ENCODE measurements at regions not wholly inside any gene's neighbourhood (a gene's known extent, or its start where the extent isn't known, plus 50 kb on each side); places are given as distances from the start of the nearest gene placed in this dataset.
A peak's percentile ranks its signal among the peaks of the same experiment; 100 is the strongest.
"Not testable (repeated sequence)": the region's sequence is repeated elsewhere in the genome, so short reads cannot be mapped to it uniquely, and the experiment has no call there.

DNA sequence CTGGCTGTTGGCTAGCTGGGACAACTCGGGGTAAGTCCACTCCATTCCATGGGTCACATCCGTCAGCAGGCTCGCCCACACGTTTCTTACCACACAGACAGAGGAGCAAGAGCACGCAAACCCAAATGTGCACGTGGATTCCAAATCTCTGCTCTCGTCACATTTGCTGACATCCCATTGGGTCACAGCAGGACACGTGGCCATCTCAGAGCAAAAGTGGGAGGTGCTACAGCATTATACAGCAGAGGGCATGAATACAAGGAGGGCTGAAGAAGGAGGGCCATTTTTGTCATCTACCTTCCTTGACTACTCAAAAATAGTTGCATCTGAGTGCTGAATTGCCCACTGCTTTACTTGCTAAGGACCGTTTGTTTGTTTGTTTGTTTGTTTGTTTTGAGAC is 84.7 kb downstream of the RBBP6 start:
- DNase-seq = no peak

DNA sequence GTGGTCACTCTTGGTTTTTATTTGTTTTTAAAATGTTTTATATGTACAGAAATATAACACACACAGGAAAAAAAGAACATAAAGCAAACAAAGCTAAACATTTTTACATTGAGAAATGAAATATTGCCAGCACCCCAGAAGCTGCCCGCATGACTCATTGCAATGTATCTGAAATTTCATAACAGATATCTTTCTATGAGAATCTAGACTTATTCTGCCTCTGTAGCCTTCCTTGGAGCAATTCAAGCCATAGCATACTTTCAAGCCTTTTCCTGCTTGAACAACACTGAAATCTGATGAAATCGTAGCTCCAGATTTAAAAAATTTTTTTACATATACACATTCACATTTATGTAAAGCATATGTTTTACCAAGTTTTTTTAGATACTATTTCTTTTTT is 86.9 kb downstream of the RBBP6 start:
- DNase-seq = no peak

DNA sequence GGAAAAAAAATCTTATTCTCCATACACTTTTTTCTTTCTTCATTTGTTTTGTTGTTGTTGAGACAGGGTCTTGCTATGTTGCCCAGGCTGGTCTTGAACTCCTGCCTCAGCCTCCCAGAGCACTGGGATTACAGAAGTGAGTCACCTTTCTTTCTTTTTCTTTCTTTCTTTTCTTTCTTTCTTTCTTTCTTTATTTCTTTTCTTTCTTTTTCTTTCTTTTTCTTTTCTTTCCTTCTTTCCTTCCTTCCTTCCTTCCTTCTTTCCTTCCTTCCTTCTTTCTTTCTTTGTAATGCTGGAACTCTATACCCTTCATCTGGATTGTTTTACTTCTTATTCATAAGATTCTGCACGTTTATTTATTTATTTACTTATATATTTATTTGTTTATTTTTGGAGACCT is 94.5 kb upstream of the TNRC6A start:
- no peak for DNase-seq

DNA sequence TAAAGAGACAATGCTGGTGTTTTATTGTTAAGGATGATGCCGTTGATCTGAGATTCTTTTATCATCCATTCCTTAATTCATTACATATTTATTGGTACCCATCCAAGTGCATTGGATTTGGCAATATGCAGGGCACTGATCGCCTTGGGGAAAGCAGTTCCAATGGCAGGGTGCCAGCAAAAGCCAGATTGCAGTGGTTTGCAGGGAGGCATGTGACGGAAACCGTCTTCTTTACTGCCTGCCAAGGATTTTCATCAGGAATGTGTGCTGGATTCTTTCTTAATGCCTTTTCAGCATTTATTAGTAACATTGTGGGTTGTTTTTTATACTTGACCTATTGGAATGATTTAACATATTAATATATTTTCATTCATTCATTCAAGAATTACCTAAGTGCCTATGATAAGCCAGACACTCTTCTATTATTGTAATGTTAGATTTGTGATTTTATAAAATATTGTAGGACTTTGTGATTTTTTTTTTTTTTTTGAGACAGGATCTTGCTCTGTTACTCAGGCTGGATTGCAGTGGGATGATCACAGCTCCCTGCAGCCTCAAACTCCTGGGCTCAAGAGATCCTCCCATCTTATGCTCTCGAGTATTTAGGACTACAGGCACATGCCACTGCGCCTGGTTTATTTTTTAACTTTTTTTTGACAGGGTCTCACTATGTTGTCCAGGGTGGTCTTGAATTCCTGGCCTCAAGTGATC is 93.4 kb upstream of the TNRC6A start:
- DNase-seq = no peak

DNA sequence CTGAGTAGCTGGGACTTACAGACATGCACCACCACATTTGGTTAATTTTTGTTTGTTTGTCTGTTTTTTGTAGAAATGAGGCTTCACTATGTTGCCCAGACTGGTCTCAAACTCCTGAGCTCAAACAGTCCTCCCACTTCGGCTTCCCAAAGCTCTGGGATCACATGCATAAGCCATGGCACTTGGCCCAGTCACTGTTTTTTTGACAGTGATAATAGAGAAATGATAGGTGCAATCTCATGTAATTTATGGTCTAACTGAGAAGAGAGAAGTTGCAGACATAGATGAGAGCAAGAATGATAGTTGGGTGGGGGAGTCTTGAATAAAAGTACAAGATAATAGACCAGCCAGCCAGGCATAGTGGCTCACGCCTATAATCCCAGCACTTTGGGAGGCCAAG is 89.7 kb upstream of the TNRC6A start:
- DNase-seq = no peak

DNA sequence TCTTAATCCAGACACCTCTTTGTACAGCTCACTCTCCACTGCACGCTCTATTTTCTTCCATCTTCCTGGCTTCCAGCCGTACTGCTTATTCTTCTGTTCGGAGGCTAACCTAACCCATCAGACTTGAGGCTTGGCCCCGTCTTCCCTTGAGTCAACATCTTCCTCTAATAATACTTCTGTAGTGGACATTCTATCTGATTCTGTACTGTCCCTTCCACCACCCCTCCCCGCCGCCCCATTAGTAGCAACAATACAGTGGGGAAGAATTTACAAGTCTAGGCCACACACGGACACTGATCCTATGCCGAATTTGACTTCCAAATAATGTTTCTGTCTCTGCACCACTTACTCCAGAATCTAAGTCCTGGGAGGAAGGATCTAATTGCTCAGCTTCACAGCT is 86.0 kb upstream of the TNRC6A start:
- no peak for DNase-seq

DNA sequence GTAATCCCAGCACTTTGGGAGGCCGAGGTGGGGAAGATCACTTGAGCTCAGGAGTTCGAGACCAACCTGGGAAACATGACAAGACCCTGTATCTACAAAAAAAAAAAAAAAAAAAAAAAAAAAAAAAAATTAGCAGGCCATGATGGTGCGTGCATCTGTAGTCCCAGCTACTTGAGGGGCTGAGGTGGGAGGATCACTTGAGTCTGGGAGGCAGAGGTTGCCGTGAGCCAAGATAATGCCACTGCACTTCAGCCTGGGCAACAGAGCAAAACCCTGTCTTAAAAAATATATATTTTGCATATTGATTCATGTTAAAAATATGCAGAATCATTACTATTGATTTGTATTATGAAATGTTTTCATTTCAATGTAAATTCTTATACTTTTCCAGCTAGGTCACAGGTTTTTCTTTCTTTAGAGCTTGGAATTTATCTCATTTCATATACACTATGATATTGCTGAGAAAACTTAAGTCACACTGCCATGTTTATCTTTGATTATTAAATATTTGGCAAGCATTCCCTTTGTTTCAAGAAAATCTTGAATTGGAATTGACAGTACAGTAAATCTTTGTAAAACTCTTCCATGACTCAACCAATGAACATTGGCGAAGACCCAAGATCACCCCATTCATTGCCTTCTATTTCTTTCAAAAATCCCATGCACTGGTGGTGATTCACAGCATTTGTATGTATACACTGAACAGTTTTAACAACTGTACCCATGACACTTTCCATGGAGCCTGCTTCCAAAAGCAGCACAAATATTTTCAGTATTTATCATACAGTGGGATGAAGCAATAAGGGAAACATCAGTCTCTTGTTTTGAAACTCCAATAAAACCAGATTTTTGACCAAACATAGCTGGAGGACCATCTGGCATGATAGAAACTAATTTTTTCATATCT is 83.5 kb upstream of the TNRC6A start:
- DNase-seq = no peak

DNA sequence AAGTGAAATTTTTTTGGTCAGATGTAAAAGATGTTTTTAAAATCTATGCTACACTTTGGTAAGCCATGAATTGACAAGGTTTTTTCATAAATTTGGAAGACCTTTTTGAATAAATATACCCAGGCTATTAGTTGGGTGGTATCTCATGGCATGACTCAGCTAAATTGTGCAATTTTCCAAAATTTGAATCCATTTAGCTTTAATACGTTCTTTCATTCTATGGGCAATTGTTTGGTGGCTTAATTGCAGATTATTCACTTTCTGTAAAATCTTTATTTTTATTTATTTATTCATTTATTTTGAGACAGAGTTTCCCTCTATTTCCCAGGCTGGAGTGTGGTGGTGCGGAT is 82.8 kb upstream of the TNRC6A start:
- DNase-seq = no peak

DNA sequence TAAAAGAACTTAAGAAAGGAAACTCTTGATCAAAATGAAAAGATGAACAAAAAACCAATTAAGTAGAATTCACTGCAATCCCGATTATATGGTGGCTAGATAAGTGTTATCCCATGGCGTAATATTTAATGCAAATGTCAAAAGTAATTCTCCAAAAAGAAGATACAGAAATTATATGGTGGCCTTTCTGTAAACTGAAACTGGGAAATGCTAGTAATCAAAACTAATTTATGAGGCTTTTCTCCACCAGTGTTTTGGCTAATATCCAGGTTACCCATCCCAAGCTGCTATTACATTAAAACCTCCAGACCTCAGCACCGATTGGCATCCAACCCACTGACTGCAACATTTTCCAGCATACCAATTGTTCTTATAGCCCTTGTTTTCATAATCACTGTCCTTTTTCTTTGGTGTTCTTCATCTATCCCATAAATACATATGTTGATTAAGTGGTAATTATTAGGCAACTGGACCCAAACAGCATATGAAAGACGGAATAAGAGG is 77.2 kb upstream of the TNRC6A start:
- no peak for DNase-seq

DNA sequence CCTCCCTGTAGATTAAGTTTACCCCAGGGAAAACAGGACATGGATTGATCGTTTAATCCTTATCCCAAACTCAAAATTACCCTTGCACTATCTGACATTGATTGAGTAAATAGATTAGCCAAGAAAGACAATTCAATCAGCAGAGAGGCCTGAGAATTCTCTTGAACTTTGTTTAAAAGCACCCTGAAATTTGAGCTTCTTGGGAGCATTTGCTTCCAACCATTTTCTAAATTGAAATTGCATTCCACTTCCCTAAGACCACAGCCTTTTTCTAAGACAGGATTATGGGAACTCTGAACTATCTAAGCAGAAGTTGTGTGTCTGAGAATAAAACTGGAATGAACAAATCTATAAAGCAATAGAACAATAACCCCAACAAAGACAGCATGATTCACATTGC is 76.6 kb upstream of the TNRC6A start:
- DNase-seq = no peak

DNA sequence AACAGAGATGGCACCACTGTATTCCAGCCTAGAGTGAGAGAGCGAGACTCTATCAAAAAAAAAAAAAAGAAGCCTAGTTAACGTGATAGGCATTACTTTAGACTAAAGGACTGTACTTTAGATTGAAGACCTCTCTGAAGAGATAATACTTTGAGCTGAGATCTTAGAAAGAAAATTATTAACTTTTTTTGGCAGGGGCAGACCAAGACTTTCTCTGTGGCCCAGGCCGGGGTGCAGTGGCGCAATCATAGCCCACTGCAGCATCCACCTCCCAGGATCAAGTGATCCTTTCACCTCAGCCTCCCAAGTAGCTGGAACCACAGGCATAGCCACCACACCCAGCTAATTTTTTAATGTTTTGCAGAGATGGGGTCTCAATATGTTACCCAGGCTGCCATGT is 75.7 kb upstream of the TNRC6A start:
- DNase-seq = no peak

DNA sequence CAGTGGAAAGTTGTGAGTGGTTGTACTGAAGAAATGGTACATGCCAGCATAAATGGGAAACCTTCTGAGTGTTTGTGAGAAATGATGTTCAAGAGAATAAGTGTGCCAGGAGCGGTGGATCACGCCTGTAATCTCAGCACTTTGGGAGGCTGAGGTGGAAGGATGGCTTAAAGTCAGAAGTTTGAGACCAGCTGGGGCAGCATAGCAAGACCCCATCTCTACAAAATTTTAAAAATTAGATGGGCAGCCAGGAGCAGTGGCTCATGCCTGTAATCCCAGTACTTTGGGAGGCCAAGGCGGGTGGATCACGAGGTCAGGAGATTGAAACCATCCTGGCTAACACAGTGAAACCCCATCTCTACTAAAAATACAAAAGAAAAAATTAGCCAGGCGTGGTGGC is 63.5 kb upstream of the TNRC6A start:
- DNase-seq = not testable (repeated sequence)

DNA sequence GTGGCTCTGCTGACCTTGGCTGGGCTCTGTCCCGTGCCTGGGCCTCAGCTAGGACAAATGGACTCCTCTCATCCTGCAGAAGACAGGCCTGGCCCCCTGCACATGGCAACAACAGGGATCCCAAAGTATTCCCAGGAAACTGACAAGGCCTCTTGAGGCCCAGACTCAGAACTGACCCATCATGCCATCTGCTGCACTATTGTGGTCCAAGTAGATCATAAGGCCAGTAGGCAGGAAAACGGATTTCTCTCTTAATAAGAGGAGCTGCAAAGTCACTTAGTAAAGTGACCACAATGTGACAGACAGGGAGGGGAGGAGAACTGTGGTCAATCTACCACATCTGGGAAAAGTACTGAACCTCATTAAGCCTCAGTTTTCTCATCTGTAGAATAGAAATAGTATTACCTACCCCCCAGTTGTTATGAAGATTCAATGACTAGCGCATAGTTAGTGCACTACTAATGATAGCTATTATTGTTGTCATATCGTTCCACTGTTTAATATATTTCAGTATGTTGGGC is 62.1 kb upstream of the TNRC6A start:
- no peak for DNase-seq

DNA sequence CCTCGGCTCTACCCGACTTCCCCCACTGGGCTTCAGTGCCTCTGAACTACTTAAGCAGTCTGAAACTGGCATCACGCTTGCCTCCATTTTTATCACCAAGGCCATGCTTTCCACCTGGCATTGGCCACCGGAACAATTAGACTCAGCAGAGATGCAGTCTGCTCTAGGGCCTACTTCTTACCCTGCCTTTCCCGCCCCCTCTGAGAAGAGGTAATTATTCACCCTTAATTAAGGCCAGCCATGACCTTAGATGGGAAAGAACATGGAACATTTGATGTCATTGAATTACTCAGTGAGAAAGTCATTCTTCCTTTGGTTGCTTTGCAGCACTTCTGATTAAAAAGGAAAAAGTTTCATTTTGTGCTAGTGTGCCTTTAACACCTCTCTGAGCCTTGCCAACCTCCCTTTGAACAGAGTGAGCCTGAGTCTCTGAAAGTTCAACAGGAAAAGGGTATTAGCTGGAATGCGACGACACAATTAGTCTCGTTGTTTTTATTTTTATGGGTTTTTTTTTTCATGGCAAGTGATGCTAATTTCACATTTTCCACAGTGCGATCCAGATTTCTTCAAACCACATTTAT is 60.9 kb upstream of the TNRC6A start:
- peak; percentile 76 for DNase-seq

DNA sequence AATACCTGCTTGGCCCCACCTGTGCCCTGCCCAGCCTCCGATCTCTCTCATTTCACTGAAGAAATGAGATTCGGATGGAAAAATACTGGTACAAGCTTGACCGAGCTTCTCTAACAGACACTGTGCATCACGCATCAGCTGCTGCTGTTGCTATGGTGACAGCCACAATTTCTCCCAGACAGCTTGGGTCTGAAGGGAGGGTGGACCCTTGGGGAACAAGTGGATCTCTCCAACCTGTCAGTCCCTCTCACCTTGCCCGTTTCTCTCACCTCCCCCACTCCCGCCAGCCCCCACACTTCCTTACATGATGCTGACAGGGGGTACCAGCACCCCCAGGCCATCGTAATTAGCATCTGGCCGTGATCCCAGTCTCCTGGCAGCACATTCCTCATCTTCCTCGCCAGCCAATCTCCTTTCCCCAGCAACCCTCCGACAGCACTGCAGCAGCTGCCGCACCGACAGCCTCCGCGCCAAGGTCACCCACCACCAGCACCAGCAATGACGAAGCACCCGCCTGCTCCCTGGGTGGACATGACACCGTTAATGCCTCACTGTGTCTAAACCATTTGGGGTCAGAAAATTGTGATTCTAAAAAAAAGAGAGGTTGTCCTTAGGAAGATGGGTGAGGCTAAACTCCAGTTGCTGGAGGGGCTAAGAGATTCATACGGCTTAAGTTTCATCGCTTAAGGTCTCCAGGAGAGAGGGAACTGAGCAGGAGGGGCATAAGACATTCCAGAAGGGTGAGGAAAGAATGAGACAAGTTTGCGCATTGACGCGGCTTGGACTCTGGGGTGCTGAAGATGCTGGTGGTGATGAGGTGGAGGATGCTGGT is 58.6 kb upstream of the TNRC6A start:
- no peak for DNase-seq

DNA sequence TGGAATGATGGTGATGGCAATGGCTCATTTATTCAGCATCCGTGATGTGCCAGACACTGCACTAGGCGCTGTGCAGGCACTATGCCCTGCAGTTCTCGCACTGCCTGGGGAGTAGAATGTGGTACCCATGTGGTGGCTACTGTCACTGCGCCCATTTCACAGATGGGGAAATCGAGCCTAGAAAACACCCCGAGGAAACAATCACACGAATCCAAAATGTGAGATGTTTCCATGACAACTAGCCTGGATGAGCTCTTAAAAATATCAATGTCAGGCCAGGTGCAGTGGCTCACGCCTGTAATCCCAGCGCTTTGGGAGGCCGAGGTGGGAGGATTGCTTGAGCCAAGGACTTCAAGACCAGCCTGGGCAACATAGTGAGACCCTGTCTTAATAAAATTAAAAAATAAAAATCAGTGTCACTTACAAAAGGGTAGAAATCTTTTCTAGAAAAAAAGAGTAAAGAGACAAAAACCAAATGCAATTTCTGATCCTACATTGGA is 57.9 kb upstream of the TNRC6A start:
- DNase-seq = no peak

DNA sequence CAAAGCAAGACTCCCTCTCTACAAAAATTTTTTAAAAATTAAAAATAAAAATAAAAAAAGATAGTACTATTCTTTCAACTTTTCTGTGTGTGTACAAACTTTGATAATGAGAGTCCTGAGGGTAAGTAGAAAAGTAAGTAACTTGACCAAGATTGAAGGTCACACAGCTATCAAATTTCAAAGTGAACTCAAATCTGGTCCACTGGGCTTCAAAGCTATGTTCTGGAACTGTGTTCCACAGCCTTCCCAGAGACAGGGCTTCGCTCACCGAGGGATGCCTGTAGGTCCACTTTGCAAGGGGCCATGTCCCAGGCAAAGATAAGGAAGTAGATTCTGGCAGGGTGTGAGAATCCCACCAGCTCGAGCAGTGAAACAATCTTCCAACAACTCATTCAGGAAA is 56.3 kb upstream of the TNRC6A start:
- DNase-seq = no peak

DNA sequence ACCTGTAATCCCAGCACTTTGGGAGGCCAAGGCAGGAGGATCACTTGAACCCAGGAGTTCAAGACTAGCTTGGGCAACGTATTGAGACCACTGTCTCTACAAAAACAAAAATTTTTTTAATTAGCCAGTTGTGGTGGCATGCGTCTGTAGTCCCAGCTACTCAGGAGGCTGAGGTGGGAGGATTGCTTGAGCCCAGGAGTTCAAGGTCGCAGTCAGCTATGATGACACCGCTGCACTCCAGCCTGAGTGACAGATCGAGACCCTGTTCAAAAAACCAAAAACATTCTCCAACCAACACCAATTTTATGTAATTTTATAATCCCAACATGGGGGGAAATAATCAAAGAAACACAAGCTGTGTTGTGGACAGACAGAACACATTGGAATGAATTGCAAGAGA is 54.6 kb upstream of the TNRC6A start:
- no peak for DNase-seq

DNA sequence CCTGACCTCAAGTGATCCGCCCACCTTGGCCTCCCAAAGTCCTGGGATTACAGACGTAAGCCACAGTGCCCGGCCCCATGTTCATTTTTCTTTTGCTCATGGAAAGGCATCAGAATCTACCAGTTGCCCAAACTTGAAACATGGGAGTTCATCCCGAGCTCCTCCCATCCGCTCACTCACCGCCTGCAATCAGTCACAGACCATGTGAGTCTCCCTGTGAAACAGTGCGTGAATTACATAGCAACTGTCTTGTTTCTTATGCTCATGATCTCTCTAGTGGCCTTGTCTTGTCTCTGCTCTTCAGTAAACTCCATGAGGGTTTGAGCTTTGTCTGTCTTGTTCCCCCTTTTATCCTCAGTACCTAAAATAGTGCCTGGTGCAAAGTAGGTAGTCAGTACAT is 52.1 kb upstream of the TNRC6A start:
- no peak for DNase-seq
